ENCODE measurements at regions not wholly inside any gene's neighbourhood (a gene's known extent, or its start where the extent isn't known, plus 50 kb on each side); places are given as distances from the start of the nearest gene placed in this dataset.

GRCh38 chr2:37820471-37820986, 104.6 kb upstream of the RMDN2 start:
- TF ChIP-seq CTCF (conservative IDR thresholded peaks at IDR 0.05 in 1 of 2, IDR thresholded peaks at IDR 0.05 in 1 of 2; ENCODE audit: low read depth in 1 of 2, low read length in 2 of 2) (no peak), EZH2 (IDR thresholded peaks at IDR 0.05; ENCODE audit: low read length, missing control alignments) (no peak)
